NCI-H226 (cell line): ENCODE measurements at regions not wholly inside any gene's neighbourhood (a gene's known extent, or its start where the extent isn't known, plus 50 kb on each side); places are given as distances from the start of the nearest gene placed in this dataset.

Source experiments
- DNase-seq: peaks from one replicate; pipeline ENCODE4 v3.0.0-alpha.2; 2015

GRCh38 chr12:96134200-96134599 lies 60.0 kb upstream of the ELK3 start:
- DNase-seq = no peak

GRCh38 chr12:96136161-96136560 lies 58.0 kb upstream of the ELK3 start:
- peak; percentile 53 for DNase-seq

DNA sequence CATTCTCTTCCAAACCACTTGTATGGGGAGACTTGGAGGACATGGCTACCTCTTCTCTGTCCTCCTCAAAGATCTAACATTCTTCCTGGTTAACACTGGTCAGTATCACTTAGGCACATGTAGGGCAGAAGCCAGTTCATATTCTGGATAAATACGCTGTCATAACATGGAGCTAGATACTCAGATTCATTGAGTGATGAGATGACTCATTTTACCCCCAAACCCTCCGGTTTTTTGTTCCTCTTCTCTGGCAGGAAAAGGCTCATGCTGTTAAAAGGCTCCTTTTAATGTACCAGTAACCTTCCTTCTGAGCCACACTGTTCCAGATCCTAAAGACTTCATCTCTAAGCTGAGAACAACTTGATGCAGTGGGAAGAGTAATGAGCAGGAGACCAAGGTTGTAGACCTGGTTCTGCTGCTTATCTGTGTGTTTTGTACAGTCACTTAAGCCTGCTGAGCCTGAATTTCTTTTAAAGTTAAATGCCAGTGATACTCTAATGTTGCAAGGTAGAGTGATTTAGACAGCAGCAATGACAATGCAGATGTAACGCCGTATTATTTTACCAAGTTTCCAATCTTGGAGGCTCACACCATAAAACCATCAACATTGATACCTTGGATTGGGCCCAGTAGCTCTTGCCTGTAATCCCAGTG lies 57.3 kb upstream of the ELK3 start:
- DNase-seq = no peak

GRCh38 chr12:96140174-96140573 lies 54.0 kb upstream of the ELK3 start:
- peak; percentile 81 for DNase-seq

DNA sequence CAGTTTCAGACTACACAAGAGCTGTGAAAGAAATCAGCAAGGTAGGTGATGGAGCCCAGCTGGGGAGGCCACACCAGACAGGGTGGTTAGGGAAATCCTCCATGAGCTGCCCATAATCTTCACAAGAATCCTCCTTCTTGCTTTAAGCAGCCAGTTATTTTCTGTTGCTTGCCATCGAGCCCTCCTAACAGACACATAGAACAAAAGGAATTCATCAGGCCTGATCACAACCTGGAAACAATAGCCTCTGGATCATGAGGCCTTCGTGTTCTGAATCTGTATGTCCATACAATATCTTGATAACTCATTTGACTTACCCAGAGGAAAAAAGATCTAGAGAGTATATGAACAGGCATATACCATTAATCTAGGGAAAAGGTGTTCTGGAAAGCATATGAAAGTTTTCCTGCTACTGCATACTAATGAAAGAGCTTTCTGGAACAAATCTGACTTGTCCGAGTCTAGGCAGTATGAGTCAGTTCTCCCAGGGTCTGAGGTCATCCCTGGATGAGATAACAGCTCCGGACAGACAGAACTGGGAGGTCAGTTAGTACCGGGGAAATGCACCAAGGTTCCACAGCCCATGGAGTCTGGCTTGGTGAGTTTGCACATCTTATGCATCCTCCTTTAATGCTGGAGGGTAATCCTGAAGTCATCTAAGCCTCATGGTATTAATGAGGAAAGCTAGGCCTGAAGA lies 52.8 kb upstream of the ELK3 start:
- peak; percentile 92 for DNase-seq

GRCh38 chr12:96143392-96143791 lies 50.8 kb upstream of the ELK3 start:
- no peak for DNase-seq

DNA sequence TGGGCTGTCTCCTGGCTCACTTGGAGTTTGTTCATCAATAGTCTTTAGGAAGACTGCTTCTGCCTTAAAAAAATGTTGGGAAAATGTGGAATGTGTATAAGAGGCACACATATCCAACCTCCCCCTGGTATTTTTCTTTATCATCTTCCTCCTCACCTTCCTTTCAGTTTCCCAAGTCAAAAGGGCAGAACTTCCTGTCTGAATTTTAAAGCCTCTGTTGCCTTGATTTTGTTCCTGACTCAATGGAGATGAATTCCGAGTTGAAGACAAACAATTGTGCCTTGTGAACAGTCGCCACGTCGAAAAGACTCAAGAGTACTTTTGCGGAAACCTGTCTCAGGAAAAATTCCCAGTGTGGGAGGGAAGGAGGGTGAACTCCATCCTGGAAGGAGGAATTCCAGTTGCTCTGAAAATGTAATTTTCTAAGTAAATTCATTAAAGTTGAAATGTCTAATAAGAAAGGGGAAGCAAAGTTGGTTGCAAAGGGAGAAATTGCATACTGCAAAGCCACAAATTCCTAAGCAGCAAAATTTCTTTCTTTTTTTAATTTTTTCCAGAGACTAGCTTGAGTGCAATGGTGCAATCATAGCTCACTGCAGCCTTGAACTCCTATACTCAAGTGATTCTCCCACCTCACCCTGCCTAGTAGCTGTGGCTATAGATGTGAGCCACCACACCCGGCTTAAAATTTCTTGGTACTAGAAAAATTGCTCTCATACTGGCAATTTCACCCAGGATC lies 50.2 kb upstream of the ELK3 start:
- no peak for DNase-seq
